ENCODE measurements at regions not wholly inside any gene's neighbourhood (a gene's known extent, or its start where the extent isn't known, plus 50 kb on each side); places are given as distances from the start of the nearest gene placed in this dataset.

GRCh38 chr4:188450571-188450970, 311.3 kb downstream of the TRIML1 start:
- Mint-ChIP-seq H3K4me3 (ENCODE audit: low read depth, unreplicated experiment) (no peak overlapping the region), H3K27ac (ENCODE audit: unreplicated experiment) (no peak overlapping the region), H3K36me3 (ENCODE audit: insufficient read depth, unreplicated experiment) (no peaks in the 10 kb centered on the region), H3K4me1 (ENCODE audit: low read depth, unreplicated experiment) (no peaks in the 10 kb centered on the region), H3K9me3 (ENCODE audit: low read depth, unreplicated experiment) (peaks cover 9% of the 10 kb centered on the region), H3K27me3 (ENCODE audit: unreplicated experiment) (no peaks in the 10 kb centered on the region)
- no peak for TF ChIP-seq CTCF (IDR thresholded peaks at IDR 0.05; ENCODE audit: unreplicated experiment)
- no peak for DNase-seq
- intact Hi-C loops (cut with micrococcal nuclease; ENCODE audit: unreplicated experiment) = no loop called here
- BruUV-seq (replicated peaks) = no TSS peak
- CTCF ChIA-PET = no interaction called here

- Mint-ChIP-seq H3K4me1 (ENCODE audit: low read depth, unreplicated experiment) (no peaks in the 10 kb centered on the region), H3K4me3 (ENCODE audit: low read depth, unreplicated experiment) (no peak overlapping the region), H3K9me3 (ENCODE audit: low read depth, unreplicated experiment) (peaks cover 9% of the 10 kb centered on the region), H3K27ac (ENCODE audit: unreplicated experiment) (no peak overlapping the region), H3K36me3 (ENCODE audit: insufficient read depth, unreplicated experiment) (no peaks in the 10 kb centered on the region), H3K27me3 (ENCODE audit: unreplicated experiment) (no peaks in the 10 kb centered on the region)
- intact Hi-C loops (cut with micrococcal nuclease; ENCODE audit: unreplicated experiment) = no loop called here
- CTCF ChIA-PET = no interaction called here
- no TSS peak for BruUV-seq (replicated peaks)
- no peak for TF ChIP-seq CTCF (IDR thresholded peaks at IDR 0.05; ENCODE audit: unreplicated experiment)
- no peak for DNase-seq
These were observed 312.9 kb downstream of the TRIML1 start for GRCh38 chr4:188452097-188452496.

- Mint-ChIP-seq H3K27ac (ENCODE audit: unreplicated experiment) (no peak overlapping the region), H3K4me3 (ENCODE audit: low read depth, unreplicated experiment) (no peak overlapping the region), H3K36me3 (ENCODE audit: insufficient read depth, unreplicated experiment) (no peaks in the 10 kb centered on the region), H3K4me1 (ENCODE audit: low read depth, unreplicated experiment) (no peaks in the 10 kb centered on the region), H3K27me3 (ENCODE audit: unreplicated experiment) (no peaks in the 10 kb centered on the region), H3K9me3 (ENCODE audit: low read depth, unreplicated experiment) (peaks cover 12% of the 10 kb centered on the region)
- BruUV-seq (replicated peaks) = no TSS peak
- TF ChIP-seq CTCF (IDR thresholded peaks at IDR 0.05; ENCODE audit: unreplicated experiment) = no peak
- intact Hi-C loops (cut with micrococcal nuclease; ENCODE audit: unreplicated experiment) = no loop called here
- DNase-seq = no peak
- CTCF ChIA-PET = no interaction called here
These were observed 315.3 kb downstream of the TRIML1 start for GRCh38 chr4:188454575-188454974.

GRCh38 chr4:188455062-188455752, 316.0 kb downstream of the TRIML1 start:
- CTCF ChIA-PET = no interaction called here
- peaks cover 12% of the 10 kb centered on the region for H3K9me3 Mint-ChIP-seq (ENCODE audit: low read depth, unreplicated experiment)
- intact Hi-C loops (cut with micrococcal nuclease; ENCODE audit: unreplicated experiment) = no loop called here
- H3K27ac Mint-ChIP-seq (ENCODE audit: unreplicated experiment) = no peak overlapping the region
- H3K27me3 Mint-ChIP-seq (ENCODE audit: unreplicated experiment) = no peaks in the 10 kb centered on the region
- no peaks in the 10 kb centered on the region for H3K4me1 Mint-ChIP-seq (ENCODE audit: low read depth, unreplicated experiment)
- BruUV-seq (replicated peaks) = no TSS peak
- DNase-seq = no peak
- H3K4me3 Mint-ChIP-seq (ENCODE audit: low read depth, unreplicated experiment) = no peak overlapping the region
- H3K36me3 Mint-ChIP-seq (ENCODE audit: insufficient read depth, unreplicated experiment) = no peaks in the 10 kb centered on the region
- no peak for TF ChIP-seq CTCF (IDR thresholded peaks at IDR 0.05; ENCODE audit: unreplicated experiment)
